ENCODE measurements at regions not wholly inside any gene's neighbourhood (a gene's known extent, or its start where the extent isn't known, plus 50 kb on each side); places are given as distances from the start of the nearest gene placed in this dataset.

DNA sequence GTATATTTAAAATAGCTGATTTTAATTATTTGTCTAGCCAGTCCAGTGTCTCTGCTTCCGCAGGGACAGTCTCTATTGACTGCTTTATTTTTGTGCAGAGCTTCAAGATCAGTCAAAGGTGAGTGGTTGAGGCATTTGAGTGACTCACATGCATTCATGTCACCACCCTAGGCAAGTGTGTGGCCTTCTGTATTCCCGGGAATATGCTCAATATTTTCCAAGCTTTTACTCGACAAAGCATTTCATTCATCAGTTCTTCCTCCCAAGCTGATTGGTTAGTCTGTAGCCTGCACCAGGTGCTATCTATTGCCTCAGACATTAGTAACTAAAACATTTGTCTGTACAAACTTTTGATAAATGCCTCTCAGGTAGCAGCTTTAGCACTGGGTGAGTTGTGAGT is 471.5 kb upstream of the NRG3 start:
- no peak for TF ChIP-seq EZH2 (IDR thresholded peaks at IDR 0.05; ENCODE audit: borderline replicate concordance, insufficient read depth, low read depth, low read length, poor library complexity, severe bottlenecking)
- intact Hi-C loops (cut with micrococcal nuclease) = no loop called here
- DNase-seq (no peak), ATAC-seq (ENCODE audit: low read depth) (no peak)
- Histone ChIP-seq H3K4me3 (ENCODE audit: control extremely low read depth in 1 of 5, extremely low read depth in 1 of 5, insufficient read depth in 1 of 5, low read depth in 2 of 5, low read length in 4 of 5) (no peak overlapping the region), H3K9me3 (ENCODE audit: control extremely low read depth in 1 of 3, control insufficient read depth in 2 of 3, insufficient read depth in 1 of 3, low read length in 2 of 3) (no peaks in the 10 kb centered on the region), H3K27ac (ENCODE audit: low read length in 2 of 2) (no peak overlapping the region), H2AFZ (ENCODE audit: insufficient read depth, low read depth, low read length, poor library complexity, severe bottlenecking) (no peak overlapping the region), H3K27me3 (replicated peaks in 1 of 4; ENCODE audit: control extremely low read depth in 1 of 4, control insufficient read depth in 3 of 4, insufficient read depth in 4 of 4, low read length in 3 of 4) (no peaks in the 10 kb centered on the region), H4K20me1 (ENCODE audit: control insufficient read depth, insufficient read depth, low read length, poor library complexity, severe bottlenecking) (no peaks in the 10 kb centered on the region), H3K36me3 (replicated peaks in 1 of 2; ENCODE audit: control extremely low read depth in 1 of 2, control insufficient read depth in 1 of 2, extremely low read depth in 1 of 2, insufficient read depth in 2 of 2, low read length in 1 of 2) (no peaks in the 10 kb centered on the region), H3K4me2 (replicated peaks; ENCODE audit: low read depth, low read length, poor library complexity, severe bottlenecking) (no peak overlapping the region), H3K9ac (ENCODE audit: low read length) (no peak overlapping the region), H3K4me1 (ENCODE audit: control insufficient read depth in 2 of 2, insufficient read depth in 2 of 2, low read length in 2 of 2) (no peaks in the 10 kb centered on the region), H3K79me2 (ENCODE audit: control insufficient read depth, insufficient read depth, low read length) (no peaks in the 10 kb centered on the region)
- CTCF ChIA-PET = no interaction called here
- WGBS (ENCODE audit: insufficient coverage) = 80% methylated on average over 2 of the region's 3 CpGs
- no peaks in the 10 kb centered on the region for H3K4me1 Mint-ChIP-seq
- H3K27ac Mint-ChIP-seq = no peak overlapping the region
- no peak overlapping the region for H3K4me3 Mint-ChIP-seq
- H3K9me3 Mint-ChIP-seq (ENCODE audit: insufficient read depth) = peaks cover 2% of the 10 kb centered on the region
- no peaks in the 10 kb centered on the region for H3K27me3 Mint-ChIP-seq
- POLR2A ChIA-PET = no interaction called here

DNA sequence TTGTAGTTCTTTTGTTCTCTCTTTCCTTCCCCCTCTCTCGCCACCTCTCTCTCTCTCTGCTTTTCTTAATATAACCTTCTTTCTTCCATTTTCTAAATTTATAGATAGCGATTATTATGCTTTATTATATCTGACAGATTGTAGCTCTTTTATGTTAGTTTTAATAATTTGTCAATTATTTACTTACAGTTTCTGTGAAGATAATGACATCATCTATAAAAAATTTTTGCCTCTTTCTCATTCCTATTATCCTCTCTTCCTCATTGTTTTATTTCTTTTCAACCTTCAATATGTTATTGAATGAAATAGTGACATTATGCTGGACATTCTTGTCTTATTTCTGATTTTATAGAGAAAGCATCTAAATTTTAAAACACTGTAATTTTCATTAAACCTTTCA is 469.6 kb upstream of the NRG3 start:
- WGBS (ENCODE audit: insufficient coverage) = no CpG with 5 or more reads among the region's 2 CpGs
- Mint-ChIP-seq H3K27ac (no peak overlapping the region), H3K27me3 (no peaks in the 10 kb centered on the region), H3K9me3 (ENCODE audit: insufficient read depth) (peaks cover 2% of the 10 kb centered on the region), H3K4me1 (no peaks in the 10 kb centered on the region), H3K4me3 (no peak overlapping the region)
- H3K9ac ChIP-seq (ENCODE audit: low read length) = no peak overlapping the region
- intact Hi-C loops (cut with micrococcal nuclease) = no loop called here
- H3K27me3 ChIP-seq (replicated peaks in 1 of 4; ENCODE audit: control extremely low read depth in 1 of 4, control insufficient read depth in 3 of 4, insufficient read depth in 4 of 4, low read length in 3 of 4) = no peaks in the 10 kb centered on the region
- H3K36me3 ChIP-seq (replicated peaks in 1 of 2; ENCODE audit: control extremely low read depth in 1 of 2, control insufficient read depth in 1 of 2, extremely low read depth in 1 of 2, insufficient read depth in 2 of 2, low read length in 1 of 2) = no peaks in the 10 kb centered on the region
- no peak for TF ChIP-seq EZH2 (IDR thresholded peaks at IDR 0.05; ENCODE audit: borderline replicate concordance, insufficient read depth, low read depth, low read length, poor library complexity, severe bottlenecking)
- TF ChIP-seq, protein P1, sequence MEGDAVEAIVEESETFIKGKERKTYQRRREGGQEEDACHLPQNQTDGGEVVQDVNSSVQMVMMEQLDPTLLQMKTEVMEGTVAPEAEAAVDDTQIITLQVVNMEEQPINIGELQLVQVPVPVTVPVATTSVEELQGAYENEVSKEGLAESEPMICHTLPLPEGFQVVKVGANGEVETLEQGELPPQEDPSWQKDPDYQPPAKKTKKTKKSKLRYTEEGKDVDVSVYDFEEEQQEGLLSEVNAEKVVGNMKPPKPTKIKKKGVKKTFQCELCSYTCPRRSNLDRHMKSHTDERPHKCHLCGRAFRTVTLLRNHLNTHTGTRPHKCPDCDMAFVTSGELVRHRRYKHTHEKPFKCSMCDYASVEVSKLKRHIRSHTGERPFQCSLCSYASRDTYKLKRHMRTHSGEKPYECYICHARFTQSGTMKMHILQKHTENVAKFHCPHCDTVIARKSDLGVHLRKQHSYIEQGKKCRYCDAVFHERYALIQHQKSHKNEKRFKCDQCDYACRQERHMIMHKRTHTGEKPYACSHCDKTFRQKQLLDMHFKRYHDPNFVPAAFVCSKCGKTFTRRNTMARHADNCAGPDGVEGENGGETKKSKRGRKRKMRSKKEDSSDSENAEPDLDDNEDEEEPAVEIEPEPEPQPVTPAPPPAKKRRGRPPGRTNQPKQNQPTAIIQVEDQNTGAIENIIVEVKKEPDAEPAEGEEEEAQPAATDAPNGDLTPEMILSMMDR (IDR thresholded peaks at IDR 0.05) = no peak
- H3K4me2 ChIP-seq (replicated peaks; ENCODE audit: low read depth, low read length, poor library complexity, severe bottlenecking) = no peak overlapping the region
- H3K9me3 ChIP-seq (ENCODE audit: control extremely low read depth in 1 of 3, control insufficient read depth in 2 of 3, insufficient read depth in 1 of 3, low read length in 2 of 3) = no peaks in the 10 kb centered on the region
- POLR2A ChIA-PET = no interaction called here
- H3K27ac ChIP-seq (ENCODE audit: low read length in 2 of 2) = no peak overlapping the region
- H4K20me1 ChIP-seq (ENCODE audit: control insufficient read depth, insufficient read depth, low read length, poor library complexity, severe bottlenecking) = no peaks in the 10 kb centered on the region
- H3K79me2 ChIP-seq (ENCODE audit: control insufficient read depth, insufficient read depth, low read length) = no peaks in the 10 kb centered on the region
- H2AFZ ChIP-seq (ENCODE audit: insufficient read depth, low read depth, low read length, poor library complexity, severe bottlenecking) = no peak overlapping the region
- DNase-seq = no peak
- CTCF ChIA-PET = no interaction called here
- no peak for ATAC-seq (ENCODE audit: low read depth)
- no peak overlapping the region for H3K4me3 ChIP-seq (ENCODE audit: control extremely low read depth in 1 of 5, extremely low read depth in 1 of 5, insufficient read depth in 1 of 5, low read depth in 2 of 5, low read length in 4 of 5)
- no peaks in the 10 kb centered on the region for H3K4me1 ChIP-seq (ENCODE audit: control insufficient read depth in 2 of 2, insufficient read depth in 2 of 2, low read length in 2 of 2)

Measured in B cell (primary cell).